HPDE6-E6E7 (cell line): ENCODE measurements at regions not wholly inside any gene's neighbourhood (a gene's known extent, or its start where the extent isn't known, plus 50 kb on each side); places are given as distances from the start of the nearest gene placed in this dataset.
"Not testable (repeated sequence)": the region's sequence is repeated elsewhere in the genome, so short reads cannot be mapped to it uniquely, and the experiment has no call there.

Experiments used
- DNase-seq: peaks from one replicate; pipeline ENCODE4 v3.0.0; 2011; ENCODE audit warnings: missing footprints; ENCODE audit errors: extremely low spot score

DNA sequence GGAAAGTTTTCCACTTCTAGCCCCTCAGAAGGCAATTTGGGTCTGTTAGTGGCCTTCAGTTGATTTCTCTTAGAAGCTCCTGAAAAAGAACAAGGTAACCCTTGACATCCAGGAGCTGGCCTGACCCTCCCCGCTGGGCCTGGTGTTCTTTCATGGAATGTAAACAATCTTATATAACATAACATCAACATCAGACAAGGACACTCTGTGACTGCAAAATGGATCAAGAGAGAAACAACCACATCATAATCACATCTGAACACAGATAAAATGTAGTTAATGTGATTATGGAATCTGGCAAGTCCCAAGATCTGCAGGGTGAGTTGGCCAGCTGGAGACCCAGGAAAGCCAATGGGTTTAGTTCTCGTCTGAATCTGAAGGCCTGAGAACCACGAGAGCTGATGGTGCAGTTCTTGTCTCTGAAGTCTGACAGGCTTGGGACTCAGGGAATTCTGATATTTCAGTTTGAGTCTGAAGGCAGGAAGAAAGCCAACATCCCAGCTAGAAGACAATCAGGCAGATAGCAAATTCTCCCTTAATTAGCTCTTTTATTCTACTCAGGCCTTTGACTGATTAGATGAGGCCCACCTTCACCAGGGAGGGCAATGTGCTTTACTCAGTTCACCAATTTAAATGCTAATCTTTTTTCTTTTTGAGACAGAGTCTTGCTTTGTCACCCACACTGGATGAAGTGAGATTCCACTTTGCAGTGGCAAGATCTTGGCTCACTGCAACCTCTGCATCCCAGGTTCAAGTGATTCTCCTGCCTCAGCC lies 91.4 kb upstream of the NAMPT start:
- no peak for DNase-seq

DNA sequence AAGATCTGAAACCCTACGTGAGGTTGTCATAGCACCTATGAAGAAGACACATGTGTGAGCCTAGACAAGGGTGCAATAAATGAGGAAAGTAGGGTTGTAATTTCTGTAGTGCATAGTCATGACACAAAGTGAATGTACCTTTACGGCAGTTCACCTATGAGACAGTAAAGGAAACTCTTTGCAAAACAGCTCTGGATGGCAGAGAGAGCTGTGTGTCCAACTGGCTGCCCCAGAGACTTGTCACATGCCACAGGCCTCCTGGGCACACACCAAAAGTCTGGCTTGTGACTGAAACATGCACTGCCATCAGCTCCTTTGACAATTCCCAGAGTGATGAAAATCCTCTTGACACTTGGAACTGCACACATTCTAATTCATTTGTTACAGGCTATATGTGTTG lies 90.7 kb upstream of the NAMPT start:
- no peak for DNase-seq

DNA sequence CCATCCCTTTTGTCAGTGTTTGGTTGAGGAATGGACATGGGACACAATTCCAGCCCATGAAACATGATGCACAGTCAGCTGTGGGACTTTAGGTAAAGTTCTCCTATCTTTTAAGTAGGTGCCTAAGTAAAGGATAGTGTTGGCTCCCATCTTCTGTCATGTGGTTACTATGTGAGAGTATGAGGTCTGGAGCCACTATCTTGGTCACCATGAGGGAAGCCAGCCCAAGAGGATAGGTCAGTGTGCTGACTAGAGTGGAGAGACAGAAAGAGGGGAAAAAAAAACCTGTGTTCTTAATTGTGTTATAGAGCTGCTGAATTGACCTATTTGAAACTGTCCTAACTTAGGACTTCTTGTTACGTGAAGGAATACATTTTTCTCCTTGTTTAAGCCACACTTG lies 89.7 kb upstream of the NAMPT start:
- no peak for DNase-seq

DNA sequence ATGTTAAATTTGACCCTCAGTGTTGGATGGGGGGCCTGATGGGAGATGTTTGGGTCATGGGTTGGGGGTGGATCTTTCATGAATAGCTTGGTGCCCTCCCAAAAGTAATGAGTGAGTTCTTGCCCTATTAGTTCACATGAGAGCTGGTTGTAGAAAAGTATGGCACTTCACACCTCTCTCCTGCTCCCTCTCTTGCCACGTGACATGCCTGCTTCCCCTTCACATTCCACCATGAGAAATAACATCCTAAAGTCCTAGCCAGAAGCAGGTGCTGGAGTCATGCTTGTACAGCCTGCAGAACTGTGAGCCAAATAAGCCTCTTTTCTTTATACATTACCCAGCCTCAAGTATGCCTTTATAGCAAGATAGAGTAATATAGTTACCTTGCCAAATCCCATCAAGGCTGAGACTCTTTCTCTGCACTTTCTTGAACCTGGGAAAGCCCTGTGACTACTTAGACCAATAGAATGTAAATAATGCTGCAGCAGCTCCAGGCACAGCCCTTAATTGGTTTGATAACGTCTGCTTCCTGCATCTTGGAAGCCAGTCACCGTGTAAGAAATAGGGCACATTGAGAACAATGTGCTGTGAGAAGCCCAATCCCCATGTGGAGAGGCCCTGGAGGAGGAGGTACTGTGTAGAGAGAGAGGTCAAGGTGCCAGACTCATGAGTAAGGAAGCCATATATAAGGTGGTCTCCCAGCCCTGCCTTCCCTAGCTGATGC lies 88.0 kb upstream of the NAMPT start:
- DNase-seq, result no peak

DNA sequence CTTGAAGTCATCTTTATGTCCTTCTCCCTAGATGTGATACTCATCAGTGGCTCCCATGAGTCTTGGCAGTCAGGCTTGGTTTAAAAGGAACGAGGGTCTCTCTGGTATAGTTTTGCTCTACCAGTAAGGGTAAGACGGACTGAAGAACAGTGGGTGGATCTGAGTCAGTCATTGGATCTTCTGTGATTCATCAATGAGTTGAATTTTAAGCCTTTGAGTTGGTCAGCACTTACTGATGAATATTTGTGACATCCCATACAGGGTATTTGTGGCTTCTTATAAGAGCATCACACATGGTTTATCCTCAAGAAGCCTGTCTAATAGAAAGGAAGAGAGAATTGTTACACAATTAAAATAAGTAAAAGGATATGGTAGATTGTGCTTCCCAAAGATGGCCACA lies 87.3 kb upstream of the NAMPT start:
- no peak for DNase-seq

DNA sequence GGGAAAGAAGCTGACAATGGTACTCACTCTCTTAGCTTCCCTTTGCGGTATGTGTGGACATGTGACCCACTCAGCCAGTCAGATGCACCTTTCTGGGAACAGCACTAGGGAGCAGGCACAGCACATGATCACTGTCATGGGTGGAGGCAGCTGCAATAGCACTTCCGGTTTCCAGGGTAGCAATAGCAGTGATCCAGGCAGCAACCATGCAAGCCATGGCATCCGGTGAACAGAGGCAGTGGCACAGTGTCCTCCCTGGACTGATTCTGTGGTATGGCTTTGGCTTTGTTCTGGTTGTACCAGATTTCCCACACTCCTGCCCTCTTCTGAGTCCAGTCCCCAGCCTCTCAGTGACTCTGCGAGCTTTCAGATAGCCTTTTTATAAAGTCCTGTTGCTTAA lies 86.8 kb upstream of the NAMPT start:
- no peak for DNase-seq

DNA sequence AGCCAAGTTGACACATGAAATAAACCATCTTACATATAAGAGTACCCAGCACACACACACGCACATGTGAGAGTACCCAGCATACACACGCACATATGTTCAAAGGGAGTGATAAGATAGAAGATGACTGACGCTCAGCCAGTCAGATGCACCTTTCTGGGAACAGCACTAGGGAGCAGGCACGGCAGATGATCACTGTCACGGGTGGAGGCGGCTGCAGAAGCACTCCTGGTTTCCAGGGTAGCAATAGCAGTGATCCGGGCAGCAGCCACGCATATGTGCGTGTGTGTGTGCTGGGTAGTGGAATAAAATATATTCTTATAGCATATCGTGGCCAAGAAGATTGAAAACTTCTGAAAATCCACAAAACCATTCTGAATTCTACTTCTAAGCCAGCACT lies 85.8 kb upstream of the NAMPT start:
- no peak for DNase-seq

DNA sequence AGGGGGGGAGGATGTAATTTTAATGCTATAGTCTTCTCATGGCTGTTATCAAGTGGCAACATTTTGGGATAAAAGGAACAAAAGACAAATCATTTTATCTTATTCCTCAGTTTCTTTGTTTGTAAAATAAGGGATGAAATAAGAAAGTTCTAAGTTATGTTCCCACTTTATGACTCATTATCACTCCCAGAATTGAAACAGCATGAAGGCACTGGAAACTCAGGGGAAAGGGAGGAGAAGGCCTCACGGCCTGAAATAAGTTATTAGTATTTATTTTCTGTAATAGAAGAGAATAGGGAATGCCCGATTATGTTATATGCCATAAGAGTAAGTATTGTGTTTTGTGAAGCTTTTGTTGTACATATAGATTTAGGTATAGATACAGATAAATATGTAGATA lies 85.0 kb upstream of the NAMPT start:
- no peak for DNase-seq

DNA sequence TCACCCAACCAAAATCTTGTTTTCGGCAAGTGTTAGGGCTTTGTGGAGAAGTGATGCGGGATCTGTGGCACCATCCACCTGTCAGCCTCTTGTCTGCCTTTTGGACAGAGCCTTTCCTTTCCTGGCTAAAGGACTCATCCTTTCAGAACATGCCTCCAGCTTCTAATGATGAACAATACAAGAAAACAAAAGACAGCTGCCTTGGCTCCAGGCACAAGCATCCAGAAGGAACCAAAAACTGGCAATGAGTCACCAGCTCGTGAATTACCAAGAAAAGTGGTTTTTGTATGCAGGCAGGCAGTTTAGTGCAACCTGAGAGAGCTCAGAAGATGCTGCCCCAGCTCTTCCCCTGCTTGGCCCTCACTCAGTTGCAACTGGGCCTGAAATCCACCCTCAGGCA lies 84.6 kb upstream of the NAMPT start:
- peak; percentile 34 for DNase-seq

DNA sequence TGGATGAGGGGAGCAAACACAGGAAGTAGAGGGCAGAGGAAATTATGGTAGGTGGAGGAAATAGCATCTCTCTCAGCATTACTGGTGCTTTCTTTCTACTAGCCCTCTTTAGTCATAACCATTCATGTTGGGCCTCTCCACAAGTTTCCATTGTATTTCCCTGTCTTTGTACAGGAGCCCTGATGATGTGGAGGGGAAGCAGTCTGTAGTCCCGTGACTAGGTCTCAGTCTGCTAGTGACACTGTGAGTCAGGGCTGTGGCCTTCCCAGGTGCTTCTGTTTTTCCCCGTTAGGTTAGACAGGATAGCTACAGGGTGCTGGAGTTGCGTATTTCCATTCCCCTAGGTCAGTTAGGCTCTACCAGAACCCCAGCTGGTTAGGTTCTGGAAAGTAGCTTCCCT lies 82.9 kb upstream of the NAMPT start:
- no peak for DNase-seq

DNA sequence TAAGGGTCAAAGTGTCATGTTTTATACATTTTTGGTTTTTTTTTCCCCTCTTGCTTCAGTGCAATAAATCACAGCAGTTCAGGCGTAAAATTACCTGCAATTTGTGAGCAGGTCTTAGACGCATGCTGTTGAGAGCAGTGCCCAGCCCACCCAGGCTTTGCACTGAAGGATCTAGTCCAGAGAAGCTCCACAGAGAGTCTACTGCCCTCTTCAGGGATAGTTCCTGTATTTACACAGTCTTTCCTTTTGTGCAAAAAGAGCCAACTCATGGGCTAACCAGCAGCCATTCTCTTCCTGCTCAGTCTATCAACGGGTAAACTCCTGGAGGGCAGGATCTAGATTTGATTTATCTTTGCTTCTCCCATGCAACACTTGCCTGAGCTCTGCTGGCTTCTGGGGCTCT lies 82.2 kb upstream of the NAMPT start:
- no peak for DNase-seq

DNA sequence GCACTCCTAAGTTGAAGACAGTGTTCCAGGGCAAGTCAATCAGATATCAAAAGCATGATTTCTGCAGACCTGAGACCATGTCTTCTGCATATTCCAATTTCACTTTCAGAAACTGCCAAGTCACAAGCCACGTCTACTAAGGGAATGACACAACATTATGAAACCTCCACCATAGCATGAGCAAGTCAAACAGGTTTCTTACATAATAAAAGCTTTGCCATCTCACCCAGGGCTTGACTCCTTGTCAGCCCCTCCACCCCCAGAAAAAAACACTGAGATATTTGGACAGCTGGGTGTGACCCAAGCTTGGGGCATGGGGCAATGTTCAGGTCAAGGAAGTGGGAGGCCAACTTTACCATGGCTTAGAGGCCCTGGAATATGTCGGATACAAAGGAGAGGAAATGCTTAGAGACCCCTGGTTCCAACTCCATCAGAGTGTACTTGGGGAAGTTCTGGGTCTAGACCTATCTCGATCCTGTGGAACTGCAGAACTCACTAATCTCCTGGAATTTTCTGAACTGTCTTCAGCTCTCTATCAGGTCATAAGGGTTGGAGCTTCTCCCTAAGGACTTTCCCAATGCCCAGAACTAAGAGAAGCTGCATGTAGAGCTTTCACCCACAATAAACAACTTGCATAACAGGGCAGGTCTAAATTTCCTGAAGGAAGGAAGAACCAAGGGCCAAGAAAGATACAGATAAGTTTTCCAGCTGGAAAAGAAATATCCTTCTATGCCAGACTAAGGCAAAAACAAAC lies 80.6 kb upstream of the NAMPT start:
- DNase-seq, result peak; percentile 54

DNA sequence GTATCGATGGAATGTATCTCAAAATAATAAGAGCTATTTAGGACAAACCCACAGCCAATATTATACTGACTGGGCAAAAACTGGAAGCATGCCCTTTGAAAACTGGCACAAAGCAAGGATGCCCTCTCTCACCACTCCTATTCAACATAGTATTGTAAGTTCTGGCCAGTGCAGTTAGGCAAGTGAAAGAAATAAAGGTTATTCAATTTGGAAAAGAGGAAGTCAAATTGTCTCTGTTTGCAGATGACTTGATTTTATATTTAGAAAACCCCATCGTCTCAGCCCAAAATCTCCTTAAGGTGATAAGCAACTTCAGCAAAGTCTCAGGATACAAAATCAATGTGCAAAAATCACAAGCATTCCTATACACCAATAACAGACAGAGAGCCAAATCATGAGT lies 77.7 kb upstream of the NAMPT start:
- DNase-seq, result not testable (repeated sequence)

DNA sequence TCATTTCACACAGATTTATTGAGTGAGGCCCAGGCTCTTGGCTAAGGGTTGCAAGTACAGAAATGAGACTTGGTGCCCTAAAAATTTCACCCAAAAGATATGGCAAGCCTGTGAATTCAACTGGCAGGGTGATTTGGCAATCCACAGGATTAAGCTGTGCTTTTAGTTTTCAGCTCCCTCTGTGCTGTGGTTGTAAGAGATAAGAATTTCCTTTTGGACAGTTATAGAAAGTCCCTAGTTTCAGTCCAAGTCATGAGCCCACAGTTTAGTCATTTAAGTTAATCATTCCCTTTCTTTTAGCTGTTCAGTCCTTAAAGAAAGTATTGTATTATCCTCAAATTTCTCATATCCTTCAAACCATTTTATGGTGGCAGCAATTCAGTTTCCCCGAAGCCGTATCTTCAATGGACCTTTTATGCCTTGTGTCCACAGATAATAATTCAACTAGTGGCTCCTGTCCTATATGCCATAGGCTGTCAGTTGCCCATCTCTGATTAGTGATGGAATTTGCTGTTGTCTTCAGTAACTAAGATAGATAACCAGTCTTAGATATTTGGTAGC lies 73.4 kb upstream of the NAMPT start:
- no peak for DNase-seq

DNA sequence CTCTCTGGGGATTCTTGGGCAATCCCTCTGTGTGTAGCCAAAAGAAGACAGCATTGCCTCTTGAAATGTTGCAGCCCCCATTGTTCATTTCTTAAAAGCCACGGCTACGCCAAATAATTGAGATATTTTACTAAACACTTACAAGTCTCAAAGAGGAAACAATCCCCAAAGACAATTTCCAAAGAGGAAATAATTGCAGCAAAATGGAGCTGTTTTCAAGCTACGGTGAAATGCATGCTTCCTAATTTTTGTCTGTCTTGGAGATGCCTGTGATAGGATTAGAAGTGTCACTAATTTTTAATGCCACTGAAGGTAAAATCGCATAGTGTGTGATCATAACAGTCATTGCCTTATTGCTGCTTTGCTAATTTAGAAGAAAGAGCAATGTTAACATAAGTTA lies 72.9 kb upstream of the NAMPT start:
- DNase-seq, result no peak

DNA sequence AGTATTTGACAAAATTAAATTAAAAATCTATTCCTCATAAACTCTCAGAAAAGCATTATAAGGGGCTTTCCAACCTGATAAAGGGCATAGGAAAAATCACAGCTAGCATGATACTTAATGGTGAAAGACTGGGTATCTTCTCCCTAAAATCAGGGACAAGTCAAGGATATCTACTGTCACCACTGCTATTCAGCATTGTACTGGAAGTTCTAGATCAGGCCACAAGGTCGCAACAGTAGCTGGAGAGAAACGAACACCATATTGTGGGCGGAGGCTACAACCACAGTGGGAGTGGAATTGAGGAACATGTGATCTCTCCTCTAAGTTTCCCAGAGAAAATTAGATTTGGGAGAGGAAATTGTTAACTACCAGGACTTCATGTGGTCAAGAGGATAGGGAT lies 70.0 kb upstream of the NAMPT start:
- no peak for DNase-seq

DNA sequence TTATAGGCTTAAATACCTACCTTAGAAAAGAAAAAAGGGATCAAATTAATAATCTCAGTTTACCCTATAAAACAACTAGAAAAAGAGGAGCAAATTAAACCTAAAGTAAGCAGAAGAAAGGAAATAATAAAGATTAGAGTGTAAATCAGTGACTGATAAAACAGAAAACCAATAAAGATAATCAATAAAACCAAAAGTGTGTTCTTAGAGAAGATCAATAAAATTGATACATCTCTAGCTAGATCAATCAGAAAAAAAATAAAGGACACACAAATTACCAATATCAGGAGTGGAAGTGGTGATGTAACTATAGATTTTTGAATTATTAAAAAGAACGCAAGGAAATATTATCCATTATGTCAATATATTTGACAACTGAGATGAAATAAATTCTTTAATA lies 69.2 kb upstream of the NAMPT start:
- no peak for DNase-seq

DNA sequence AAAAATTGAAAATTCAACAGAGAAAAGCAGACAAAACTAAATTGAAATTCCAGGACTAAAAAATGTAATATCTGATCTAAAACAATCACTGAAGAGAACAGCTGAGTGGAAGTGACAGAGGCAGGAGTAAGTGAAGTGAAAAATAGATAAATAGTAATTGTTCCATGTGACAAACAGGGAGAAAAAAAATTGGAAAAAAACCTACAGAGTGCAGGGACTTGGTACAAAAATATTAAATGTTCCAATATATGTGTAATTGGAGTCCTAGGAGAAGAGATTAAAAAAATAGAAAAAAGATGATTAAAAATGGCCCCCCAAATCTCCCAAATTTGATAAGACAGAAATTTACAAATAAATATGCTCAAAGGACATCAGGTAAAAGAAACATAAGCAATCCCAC lies 63.4 kb upstream of the NAMPT start:
- DNase-seq, result no peak

DNA sequence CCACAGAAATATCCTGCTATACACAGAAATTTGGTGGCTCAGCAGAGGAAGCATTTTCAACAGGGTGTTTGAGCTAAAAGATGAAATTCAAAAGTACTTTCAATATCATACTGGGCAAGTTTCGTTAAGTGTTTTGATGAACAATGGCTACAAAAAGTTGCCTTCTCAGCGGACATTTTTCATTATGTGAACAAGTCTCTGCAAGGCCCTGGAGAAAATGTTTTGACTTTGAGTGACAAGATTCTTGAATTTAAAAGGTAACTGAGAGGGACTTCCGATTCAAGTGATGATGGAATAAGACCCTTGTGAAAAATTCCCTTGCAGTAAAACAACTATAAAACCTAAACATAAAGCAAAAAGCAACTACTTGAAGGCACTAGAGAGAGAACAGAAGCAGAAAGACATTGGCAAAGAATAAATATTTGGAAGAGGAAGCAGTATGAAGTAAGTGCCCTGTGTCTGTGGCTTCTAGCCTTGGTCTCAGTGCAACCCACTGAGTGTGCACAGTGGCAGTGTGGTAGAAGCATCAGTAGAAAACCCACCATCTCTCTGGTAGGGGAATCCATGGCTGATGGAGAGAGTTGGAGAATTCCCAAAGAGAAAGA lies 62.5 kb upstream of the NAMPT start:
- no peak for DNase-seq

DNA sequence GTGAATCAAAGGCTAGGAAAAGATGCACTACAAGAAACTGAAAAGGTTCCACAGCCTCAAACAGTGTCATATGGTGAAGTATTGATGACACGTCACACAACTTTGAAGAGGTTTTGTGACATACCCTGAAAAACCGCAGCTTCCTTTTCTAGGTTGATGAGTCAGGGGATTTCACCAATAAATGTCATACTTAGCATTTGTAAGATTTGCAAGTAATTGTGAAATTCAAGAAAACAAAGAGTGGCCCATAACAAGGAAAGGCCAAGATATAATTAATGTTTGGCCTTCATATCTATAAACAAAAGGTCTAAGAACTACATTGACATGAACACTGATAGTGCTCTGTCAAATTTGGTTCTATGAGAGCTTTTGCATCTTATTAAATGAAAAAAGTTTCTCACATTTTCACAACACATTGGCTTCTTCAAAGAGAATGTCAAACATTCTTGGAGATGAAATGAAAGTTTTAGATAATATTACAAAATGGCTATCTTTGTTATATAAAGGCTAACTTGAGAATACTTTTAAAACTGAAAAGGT lies 62.0 kb upstream of the NAMPT start:
- DNase-seq, result peak; percentile 59

DNA sequence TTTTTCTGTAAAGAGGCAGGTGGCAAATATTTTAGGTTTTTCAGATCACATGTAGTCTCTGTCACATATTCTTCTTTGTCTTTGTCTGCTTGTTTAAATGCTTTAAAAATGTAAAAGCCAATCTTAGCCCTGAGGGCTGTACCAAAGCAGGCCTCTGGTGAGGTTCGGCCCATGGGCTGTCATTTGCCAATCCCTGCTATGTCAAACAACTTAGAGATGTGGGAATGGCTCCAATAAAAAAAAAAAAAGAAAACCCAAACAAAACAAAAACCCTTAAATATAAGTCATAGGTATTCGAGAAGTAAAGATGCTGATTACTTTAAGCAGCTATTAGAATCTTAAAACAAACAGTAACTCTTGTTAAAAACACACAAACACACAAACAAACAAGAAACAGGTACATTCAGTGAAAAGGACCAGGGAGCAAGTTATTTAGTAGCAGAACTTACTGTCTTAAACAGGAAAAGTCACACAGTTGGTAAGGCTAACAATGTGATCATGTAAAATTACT lies 61.4 kb upstream of the NAMPT start:
- DNase-seq, result no peak
